ENCODE measurements at regions not wholly inside any gene's neighbourhood (a gene's known extent, or its start where the extent isn't known, plus 50 kb on each side); places are given as distances from the start of the nearest gene placed in this dataset.

DNA sequence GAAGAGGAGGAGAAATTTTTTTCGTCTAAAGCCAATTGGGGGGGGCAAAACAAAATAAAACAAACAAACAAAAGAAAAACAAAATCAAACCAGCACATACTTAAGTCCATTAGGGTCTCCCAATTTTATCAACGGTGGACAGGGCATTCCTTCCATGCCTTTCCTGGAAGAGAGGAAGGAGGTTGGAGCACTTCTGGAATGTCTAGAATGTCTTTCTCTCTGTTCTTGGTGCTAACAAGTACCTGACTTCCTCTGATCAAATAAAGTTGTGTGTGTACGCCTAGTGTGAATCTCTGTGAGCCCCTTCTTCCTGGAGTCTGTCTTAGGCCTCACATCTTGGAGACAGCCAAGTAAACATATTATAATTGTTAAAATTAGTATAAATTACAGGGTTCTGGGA, 399.0 kb upstream of the LRRTM1 start:
- TF ChIP-seq, protein P1, sequence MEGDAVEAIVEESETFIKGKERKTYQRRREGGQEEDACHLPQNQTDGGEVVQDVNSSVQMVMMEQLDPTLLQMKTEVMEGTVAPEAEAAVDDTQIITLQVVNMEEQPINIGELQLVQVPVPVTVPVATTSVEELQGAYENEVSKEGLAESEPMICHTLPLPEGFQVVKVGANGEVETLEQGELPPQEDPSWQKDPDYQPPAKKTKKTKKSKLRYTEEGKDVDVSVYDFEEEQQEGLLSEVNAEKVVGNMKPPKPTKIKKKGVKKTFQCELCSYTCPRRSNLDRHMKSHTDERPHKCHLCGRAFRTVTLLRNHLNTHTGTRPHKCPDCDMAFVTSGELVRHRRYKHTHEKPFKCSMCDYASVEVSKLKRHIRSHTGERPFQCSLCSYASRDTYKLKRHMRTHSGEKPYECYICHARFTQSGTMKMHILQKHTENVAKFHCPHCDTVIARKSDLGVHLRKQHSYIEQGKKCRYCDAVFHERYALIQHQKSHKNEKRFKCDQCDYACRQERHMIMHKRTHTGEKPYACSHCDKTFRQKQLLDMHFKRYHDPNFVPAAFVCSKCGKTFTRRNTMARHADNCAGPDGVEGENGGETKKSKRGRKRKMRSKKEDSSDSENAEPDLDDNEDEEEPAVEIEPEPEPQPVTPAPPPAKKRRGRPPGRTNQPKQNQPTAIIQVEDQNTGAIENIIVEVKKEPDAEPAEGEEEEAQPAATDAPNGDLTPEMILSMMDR (IDR thresholded peaks at IDR 0.05; ENCODE audit: insufficient read depth, low read length, poor library complexity, severe bottlenecking) = no peak
- TF ChIP-seq EZH2phosphoT487 (conservative IDR thresholded peaks at IDR 0.05; ENCODE audit: low read length) = no peak

All from SU-DHL-6 (cell line).